ENCODE measurements at regions not wholly inside any gene's neighbourhood (a gene's known extent, or its start where the extent isn't known, plus 50 kb on each side); places are given as distances from the start of the nearest gene placed in this dataset.

DNA sequence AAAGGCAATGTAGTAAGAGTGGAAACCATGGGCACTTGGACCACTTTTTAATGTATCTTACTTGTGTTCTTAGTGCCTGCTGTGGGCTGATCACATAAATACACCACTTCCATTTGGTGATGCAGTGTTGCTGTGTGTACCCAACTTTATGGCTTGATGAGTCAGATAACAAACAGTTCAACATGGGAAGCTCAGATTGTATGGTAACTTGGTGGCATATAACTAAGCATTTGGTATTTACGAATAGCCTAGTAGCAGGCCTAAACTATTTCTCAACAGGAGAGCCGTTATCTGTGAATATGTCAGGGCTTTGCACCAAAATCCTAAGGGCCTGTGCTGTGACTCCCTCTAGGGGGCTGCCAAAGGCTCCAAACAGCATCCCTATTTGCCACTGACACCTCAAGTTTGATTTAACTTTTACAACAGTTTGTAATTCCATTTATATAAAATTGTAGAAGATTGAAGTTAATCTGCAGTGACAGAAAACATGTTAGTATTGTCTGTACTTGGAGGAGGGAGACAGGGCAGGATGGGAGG, 640.4 kb upstream of the CADM2 start:
- TF ChIP-seq, protein P1, sequence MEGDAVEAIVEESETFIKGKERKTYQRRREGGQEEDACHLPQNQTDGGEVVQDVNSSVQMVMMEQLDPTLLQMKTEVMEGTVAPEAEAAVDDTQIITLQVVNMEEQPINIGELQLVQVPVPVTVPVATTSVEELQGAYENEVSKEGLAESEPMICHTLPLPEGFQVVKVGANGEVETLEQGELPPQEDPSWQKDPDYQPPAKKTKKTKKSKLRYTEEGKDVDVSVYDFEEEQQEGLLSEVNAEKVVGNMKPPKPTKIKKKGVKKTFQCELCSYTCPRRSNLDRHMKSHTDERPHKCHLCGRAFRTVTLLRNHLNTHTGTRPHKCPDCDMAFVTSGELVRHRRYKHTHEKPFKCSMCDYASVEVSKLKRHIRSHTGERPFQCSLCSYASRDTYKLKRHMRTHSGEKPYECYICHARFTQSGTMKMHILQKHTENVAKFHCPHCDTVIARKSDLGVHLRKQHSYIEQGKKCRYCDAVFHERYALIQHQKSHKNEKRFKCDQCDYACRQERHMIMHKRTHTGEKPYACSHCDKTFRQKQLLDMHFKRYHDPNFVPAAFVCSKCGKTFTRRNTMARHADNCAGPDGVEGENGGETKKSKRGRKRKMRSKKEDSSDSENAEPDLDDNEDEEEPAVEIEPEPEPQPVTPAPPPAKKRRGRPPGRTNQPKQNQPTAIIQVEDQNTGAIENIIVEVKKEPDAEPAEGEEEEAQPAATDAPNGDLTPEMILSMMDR (IDR thresholded peaks at IDR 0.05 in 4 of 5, conservative IDR thresholded peaks at IDR 0.05 in 1 of 5): no peak
- no peak for TF ChIP-seq POLR2A (IDR thresholded peaks at IDR 0.05)

All from gastrocnemius medialis (tissue), 4 donors.